Right renal pelvis (tissue), 4 donors: ENCODE measurements at regions not wholly inside any gene's neighbourhood (a gene's known extent, or its start where the extent isn't known, plus 50 kb on each side); places are given as distances from the start of the nearest gene placed in this dataset.

Source experiments
- DNase-seq, 4 donors: peaks; one replicate each; pipeline ENCODE4 v3.0.0-alpha.2; 2013; ENCODE audit warnings: low read depth in 4 of 4, low spot score in 3 of 4, missing footprints in 1 of 4

DNA sequence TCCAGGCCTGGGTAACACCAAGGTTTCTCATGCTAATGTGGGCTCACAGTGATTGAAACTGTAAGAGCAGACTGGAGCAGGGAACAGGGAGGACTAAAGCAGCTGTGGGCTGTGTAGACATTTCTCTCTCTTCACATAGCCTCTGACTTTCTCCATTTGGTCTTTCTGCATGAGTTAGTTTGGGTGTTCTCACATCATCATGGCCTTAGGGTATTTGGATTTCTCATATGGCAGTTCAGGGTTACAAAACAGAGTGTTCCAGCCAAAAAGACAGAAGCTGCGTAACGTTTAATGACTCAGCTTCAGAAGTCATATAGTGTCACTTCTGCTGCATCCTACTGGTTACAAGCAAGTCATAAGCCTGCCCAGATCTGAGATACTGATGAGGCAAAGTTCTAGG is 52.0 kb upstream of the OSBPL8 start:
- no peak for DNase-seq

DNA sequence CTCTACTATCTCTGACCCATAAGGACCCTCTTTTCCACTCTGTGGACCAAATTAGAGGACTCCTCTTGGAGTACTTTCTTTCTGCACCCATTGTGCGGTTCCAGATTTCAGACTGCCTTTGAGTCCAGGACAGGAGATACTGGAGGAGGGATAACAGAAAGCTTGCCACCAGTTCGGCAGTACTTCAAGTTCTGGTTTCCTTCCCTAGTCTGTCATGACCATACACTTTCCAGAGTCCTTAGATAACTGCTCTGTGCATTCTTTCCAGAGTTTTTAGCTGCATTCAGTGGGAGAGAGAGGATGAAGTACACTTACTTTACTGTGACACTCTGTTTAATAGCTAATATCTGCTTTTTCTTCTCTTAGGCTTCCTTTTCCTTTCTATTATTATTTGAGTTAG is 54.8 kb upstream of the OSBPL8 start:
- DNase-seq: no peak

DNA sequence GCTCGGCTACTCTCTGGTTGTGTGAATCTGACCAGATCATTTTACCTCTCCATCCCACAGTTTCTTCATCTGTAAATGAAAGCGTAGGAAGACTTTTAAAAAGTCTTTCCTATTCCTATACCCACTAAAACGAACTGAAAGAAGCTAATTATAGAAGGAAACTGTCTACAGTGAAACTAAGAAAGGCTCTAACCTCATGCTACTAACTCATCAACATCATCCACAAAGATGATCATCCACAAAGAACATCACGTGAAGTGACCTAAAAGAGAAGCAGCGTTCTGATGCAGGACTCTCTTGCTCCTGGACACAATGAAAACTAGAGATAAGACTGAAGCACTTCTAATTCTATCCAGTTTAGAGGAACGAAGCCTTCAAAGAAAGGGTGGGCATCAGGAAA is 58.5 kb upstream of the OSBPL8 start:
- no peak for DNase-seq

DNA sequence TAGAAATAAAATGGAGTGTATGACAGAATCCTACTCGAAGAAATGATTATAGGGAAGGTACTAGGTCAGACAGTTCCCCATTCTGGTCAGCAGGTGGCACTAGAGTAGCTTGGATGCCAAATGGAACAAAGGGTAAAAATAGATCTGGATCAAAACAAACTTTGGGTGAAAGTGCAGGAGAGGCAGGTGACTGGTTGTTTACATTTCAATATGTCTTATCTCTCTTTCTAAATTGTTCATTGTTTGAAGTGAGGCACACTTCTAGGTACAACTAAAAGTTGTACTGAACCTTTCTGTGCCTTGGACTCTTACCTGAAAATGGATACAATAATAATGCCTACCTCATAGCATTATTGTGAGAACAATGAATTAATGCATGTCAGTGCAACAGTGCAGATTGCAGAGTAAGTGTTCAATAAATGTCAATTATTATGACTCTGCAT is 62.0 kb upstream of the OSBPL8 start:
- peak; percentile 43 to 48 (median 47) for DNase-seq

DNA sequence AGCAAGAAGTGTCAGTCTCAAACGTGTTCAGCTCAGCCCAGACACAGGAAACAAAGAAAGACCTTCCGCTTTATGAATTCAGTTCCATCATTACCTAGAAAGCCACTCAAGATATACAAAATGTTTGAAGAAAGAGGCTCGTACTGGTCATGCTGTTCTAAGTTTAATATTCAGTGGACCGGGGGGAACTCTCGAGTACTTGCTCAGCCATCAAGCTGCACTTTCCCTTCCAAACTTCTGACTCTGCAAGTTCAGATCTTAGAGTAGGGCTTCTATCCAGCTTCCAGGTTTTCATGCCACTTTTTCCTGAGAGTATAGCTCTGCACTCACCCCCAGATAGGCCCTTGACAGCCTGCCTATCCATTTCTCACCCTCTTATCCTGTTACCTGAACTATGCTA is 62.8 kb upstream of the OSBPL8 start:
- DNase-seq: no peak

- no peak for DNase-seq
These were observed 63.3 kb upstream of the OSBPL8 start for GRCh38 chr12:76622915-76623314.

DNA sequence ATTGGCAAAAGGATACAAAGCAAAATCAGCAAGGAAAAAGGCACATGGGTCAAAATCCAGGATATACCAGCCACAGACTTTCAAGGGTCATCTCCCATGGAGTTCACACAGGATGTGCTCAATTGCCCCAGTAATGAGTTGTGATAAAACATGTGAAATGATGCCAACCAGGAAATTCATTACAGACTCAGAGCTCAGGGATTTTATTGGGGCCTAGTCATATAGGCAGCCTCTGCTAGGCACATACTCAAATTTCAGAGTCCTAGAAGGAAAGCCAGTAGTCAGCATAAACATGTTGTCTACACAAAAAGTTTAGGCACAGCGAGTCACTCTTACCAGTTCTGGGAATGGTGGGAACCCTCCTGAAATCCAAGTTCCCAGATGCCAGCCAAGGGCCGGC is 64.4 kb upstream of the OSBPL8 start:
- DNase-seq: no peak

DNA sequence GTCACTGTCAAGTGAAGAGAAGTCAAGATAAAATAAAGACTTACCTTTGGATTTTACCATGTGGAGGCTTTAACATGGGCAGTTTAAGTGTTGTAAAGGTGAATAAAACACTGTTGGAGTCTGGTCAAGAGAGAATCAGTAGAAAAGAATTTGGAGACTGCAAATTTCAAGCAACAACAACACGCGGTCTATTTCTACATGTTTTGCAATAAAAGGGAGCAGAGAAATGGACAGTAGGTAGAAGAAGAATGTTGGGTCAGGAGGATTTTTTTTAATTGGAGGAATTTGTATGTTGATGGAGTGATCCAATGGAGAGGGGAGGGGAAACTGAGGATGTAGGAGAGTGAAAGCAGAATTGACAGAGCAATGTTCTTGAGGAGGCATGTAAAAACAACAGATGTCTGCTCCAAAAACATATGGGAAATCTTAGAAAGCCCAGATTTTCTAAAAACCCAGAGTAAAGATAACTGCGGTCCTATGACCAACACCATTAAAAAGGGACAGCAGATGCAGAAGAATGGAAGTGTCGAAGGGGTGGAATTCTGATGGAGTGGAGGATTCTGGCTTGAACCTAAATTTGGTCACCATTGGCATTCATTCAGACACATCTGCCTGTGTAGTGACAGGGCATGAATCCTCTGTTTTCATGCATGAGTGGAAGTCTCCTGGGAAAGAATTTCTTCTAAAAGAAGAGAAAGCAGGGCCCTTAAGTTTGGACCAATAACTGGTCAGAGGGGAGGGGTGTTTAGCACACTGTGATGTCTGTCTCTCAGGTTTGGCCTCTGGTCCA is 68.0 kb upstream of the OSBPL8 start:
- DNase-seq: no peak

GRCh38 chr12:76628745-76629144 is 69.2 kb upstream of the OSBPL8 start:
- DNase-seq: no peak

- DNase-seq: no peak
These were observed 72.2 kb upstream of the OSBPL8 start for GRCh38 chr12:76631741-76632140.

DNA sequence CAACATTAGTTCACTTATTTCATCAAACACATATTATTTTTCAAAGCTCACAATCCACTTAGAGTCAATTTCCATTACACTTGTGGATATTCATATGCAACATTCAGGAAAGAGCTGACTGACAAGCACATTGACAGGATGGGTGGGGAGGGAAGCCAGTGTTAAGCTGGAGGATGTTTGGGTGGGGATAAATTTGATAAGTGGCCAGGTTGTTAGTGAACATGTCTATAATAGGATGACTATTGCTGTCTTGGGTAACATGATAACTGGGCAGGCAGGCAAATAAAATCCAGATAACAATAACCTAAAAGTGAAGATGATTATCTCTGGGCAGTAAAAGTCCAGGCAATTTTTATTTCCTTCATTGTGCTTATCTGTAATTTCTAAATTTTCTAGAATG is 73.8 kb upstream of the OSBPL8 start:
- DNase-seq: no peak

DNA sequence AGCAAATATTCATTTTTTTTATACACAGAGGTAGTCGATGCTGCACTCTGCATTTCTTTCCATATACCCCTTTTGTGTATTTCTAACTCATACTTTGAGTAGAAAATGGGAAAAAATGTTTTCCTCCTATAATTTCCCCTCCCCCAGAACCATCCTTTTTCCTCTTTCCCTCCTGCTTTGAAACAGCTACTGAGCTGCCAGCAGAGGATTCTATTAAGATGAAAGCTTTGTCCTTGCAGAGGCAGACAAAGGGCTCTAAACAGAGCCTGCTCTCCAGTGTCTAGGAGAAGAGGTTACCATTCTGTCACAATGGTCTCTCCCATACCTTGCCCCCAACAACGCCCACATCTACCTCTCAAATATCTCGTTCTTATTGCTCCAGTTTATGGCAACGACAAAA is 74.6 kb upstream of the OSBPL8 start:
- DNase-seq: no peak

DNA sequence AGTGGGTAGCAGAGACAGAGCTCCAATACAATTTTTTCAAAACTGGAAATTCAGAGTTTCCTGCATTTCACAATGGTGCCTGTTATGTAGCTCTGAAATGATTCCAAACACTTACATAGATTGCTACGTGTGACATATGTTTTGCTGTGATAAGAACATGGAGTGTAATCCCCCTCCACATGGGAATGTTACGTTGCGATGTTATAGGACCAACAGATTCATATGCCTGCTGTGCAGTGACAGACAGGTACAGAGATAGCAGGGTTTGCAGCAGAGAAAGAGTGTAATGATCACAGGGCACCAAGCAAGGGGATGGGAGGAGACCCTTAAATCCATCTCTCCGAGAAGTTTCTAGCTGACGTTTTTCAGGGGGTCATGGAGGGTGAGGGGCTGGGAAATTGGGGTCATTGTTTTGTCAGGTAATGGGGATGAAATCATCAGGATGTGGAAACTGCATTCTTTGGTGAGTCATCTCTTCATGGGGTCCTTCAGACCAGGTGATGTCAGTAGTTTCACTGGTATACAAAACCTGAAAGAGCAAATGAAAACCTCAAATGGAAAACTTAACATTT is 76.6 kb upstream of the OSBPL8 start:
- DNase-seq: no peak

- no peak for DNase-seq
These were observed 78.2 kb upstream of the OSBPL8 start for GRCh38 chr12:76637807-76638206.

- no peak for DNase-seq
These were observed 80.1 kb upstream of the OSBPL8 start for GRCh38 chr12:76639646-76640045.

GRCh38 chr12:76641073-76641472 is 81.5 kb upstream of the OSBPL8 start:
- DNase-seq: no peak

DNA sequence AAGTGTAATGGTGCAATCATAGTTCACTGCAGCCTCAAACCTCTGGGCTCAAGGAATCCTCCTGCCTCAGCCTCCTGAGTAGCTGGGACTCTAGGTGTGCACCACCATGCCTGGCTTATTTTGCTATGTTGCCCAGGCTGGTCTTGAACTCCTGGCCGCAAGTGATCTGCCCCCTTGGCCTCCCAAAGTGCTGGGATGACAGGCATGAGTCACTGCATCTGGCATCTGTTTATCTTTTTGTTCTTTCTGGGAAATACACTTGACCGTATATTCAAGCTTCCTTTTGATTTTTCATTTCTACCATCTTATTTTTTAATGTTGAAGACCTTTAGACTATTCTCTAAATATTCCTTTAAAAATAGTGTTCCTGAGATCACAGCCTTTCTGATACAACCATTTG is 82.4 kb upstream of the OSBPL8 start:
- no peak for DNase-seq

DNA sequence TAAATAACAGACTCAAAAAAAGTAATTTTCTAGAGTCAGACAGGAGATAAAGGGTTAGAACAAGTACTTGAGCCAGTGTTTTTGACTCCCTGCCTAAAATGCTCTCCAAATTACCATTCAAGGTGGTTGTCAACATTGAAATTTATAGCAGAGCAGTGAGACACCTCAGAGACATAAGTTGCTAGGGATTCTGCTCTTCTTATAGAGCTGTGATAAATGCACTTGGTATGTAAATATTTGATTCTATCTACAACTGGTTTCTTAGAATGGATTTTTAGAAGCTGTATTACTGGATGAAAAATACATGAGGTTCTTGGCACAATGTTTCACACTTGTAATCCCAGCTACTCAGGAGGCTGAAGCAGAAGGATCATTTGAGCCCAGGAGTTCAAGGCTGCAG is 83.9 kb upstream of the OSBPL8 start:
- DNase-seq: no peak

GRCh38 chr12:76644950-76645349 is 85.4 kb upstream of the OSBPL8 start:
- DNase-seq: no peak

DNA sequence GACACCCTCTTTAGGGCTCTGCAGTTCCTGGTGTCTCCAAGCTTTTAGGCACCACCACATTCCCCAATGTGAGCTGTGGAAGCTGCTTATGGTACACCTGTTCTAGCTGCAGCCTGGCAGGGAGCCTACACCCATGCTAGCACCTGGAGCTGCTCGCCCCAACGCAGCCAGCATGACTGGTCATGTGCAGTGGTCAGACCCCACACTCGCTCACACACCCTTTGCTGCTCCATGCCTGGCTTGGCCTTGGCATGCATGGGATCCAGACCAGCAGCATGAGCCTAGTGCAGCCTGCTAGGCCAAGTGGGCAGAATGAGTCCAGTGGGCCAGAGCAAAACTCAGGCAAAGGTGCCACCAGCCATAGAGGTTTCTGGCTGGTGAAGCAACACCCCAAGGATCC is 86.4 kb upstream of the OSBPL8 start:
- DNase-seq: no peak

- DNase-seq: no peak
These were observed 86.8 kb upstream of the OSBPL8 start for GRCh38 chr12:76646366-76646765.

DNA sequence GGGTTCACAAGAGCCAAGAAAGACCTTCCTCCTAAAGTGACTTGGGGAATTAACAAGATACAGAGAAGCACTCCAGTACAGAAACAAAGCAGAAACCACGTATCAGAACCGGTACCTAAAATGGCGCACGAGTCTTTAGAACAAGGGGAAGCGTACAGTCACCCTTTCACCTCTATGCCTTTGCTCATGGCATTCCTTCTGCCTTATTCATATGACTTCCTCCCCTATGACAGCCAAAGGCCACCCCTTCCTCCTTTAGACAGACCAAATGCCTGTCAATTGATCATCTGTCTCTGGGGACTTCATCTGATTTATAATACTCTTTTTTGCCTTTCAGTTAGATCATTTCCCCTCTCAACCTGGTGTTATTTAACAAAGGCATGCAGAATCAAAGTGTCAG is 89.5 kb upstream of the OSBPL8 start:
- no peak for DNase-seq

- no peak for DNase-seq
These were observed 92.8 kb upstream of the OSBPL8 start for GRCh38 chr12:76652402-76652801.
